Neuronal stem cell (in vitro differentiated cells): ENCODE measurements at regions not wholly inside any gene's neighbourhood (a gene's known extent, or its start where the extent isn't known, plus 50 kb on each side); places are given as distances from the start of the nearest gene placed in this dataset.
"Not testable (repeated sequence)": the region's sequence is repeated elsewhere in the genome, so short reads cannot be mapped to it uniquely, and the experiment has no call there.

ENCODE experiments used
- DNase-seq: peaks from one replicate; pipeline ENCODE4 v3.0.0-alpha.2; 2013; ENCODE audit warnings: low spot score
- H2AFZ ChIP-seq: one replicate; pipeline ENCODE4 v1.6.1; 2013; ENCODE audit warnings: mild to moderate bottlenecking, low read length, inconsistent platforms
- H2AK5ac ChIP-seq: 2 replicates; pipeline ENCODE4 v1.6.1; 2013; ENCODE audit warnings: low read depth, mild to moderate bottlenecking, inconsistent platforms, low read length, moderate library complexity, mixed read lengths
- H2BK120ac ChIP-seq: 2 replicates; pipeline ENCODE4 v1.6.1; 2013; ENCODE audit warnings: low read depth, mild to moderate bottlenecking, inconsistent platforms, low read length, moderate library complexity, mixed read lengths
- H2BK12ac ChIP-seq: one replicate; pipeline ENCODE4 v1.6.1; 2013; ENCODE audit warnings: low read length, inconsistent platforms
- H2BK15ac ChIP-seq: 2 replicates; pipeline ENCODE4 v1.6.1; 2013; ENCODE audit warnings: mild to moderate bottlenecking, low read length, inconsistent platforms, mixed read lengths
- H2BK5ac ChIP-seq: one replicate; pipeline ENCODE4 v1.6.1; 2013; ENCODE audit warnings: inconsistent platforms, mild to moderate bottlenecking, low read length, moderate library complexity
- H3K14ac ChIP-seq: one replicate; pipeline ENCODE4 v1.6.1; 2013; ENCODE audit warnings: low read length, inconsistent platforms
- H3K18ac ChIP-seq: 2 replicates; pipeline ENCODE4 v1.6.1; 2013; ENCODE audit warnings: low read length, inconsistent platforms
- H3K23ac ChIP-seq: 2 replicates; pipeline ENCODE4 v1.6.1; 2013; ENCODE audit warnings: low read depth, mild to moderate bottlenecking, mixed read lengths, low read length, inconsistent platforms; ENCODE audit not compliant: poor library complexity
- H3K27ac ChIP-seq: replicated peaks from 3 replicates; pipeline ENCODE4 v1.5.1; 2013; ENCODE audit warnings: low read length, inconsistent platforms
- H3K27me3 ChIP-seq, 3 experiments: 2 replicates each; pipeline ENCODE4 v1.6.1; 2013; ENCODE audit warnings: low read length in 3 of 3, mild to moderate bottlenecking in 2 of 3, inconsistent platforms in 1 of 3, low read depth in 1 of 3, mixed read lengths in 1 of 3, moderate library complexity in 1 of 3; ENCODE audit not compliant: control insufficient read depth in 3 of 3, insufficient read depth in 3 of 3
- H3K36me3 ChIP-seq, 2 donors: replicated peaks in 1 of 2; 2 replicates each; pipeline ENCODE4 v1.6.1; 2013; ENCODE audit warnings: low read length in 2 of 2; ENCODE audit not compliant: control insufficient read depth in 2 of 2, insufficient read depth in 2 of 2
- H3K4ac ChIP-seq: 2 replicates; pipeline ENCODE4 v1.6.1; 2013; ENCODE audit warnings: inconsistent platforms, mild to moderate bottlenecking, low read length, moderate library complexity
- H3K4me1 ChIP-seq, 2 donors: 1 replicate in 1 of 2; 2 replicates in 1 of 2; pipeline ENCODE4 v1.6.1; 2013; ENCODE audit warnings: low read length in 2 of 2, low read depth in 1 of 2; ENCODE audit not compliant: control insufficient read depth in 2 of 2, insufficient read depth in 1 of 2
- H3K4me2 ChIP-seq: one replicate; pipeline ENCODE4 v1.6.1; 2013; ENCODE audit warnings: mild to moderate bottlenecking, low read length, inconsistent platforms; ENCODE audit not compliant: insufficient read depth, poor library complexity, severe bottlenecking
- H3K4me3 ChIP-seq, 2 donors: 2 replicates each; pipeline ENCODE4 v1.5.1; 2013; ENCODE audit warnings: low read length in 2 of 2, mild to moderate bottlenecking in 2 of 2, inconsistent platforms in 1 of 2, moderate library complexity in 1 of 2
- H3K79me1 ChIP-seq: one replicate; pipeline ENCODE4 v1.6.1; 2013; ENCODE audit warnings: low read depth, mild to moderate bottlenecking, inconsistent platforms, low read length, moderate library complexity
- H3K9ac ChIP-seq: one replicate; pipeline ENCODE4 v1.6.1; 2013; ENCODE audit warnings: mild to moderate bottlenecking, low read depth, low read length, inconsistent platforms; ENCODE audit not compliant: poor library complexity
- H3K9me3 ChIP-seq, 2 donors: replicated peaks in 1 of 2; 2 replicates each; pipeline versions ENCODE3 to v1.6.1; 2013; ENCODE audit warnings: low read length in 2 of 2, mild to moderate bottlenecking in 2 of 2, inconsistent platforms in 1 of 2, low read depth in 1 of 2, mixed read lengths in 1 of 2, moderate library complexity in 1 of 2; ENCODE audit not compliant: control insufficient read depth in 2 of 2, insufficient read depth in 1 of 2
- H4K8ac ChIP-seq: one replicate; pipeline ENCODE4 v1.6.1; 2013; ENCODE audit warnings: low read depth, mild to moderate bottlenecking, inconsistent platforms, low read length, moderate library complexity
- H4K91ac ChIP-seq: one replicate; pipeline ENCODE4 v1.6.1; 2013; ENCODE audit warnings: low read length, low read depth, mild to moderate bottlenecking, inconsistent platforms; ENCODE audit not compliant: poor library complexity
- WGBS, 2 donors: extraction: QIAGEN DNeasy Blood & Tissue Kit; methylation state at CpG; one replicate each; pipeline ENCODE4 v1.1.7; 2013; ENCODE audit warnings: missing lambda C conversion rate in 2 of 2, mixed read lengths in 1 of 2; ENCODE audit not compliant: insufficient read length in 2 of 2, insufficient replicate concordance in 1 of 2; ENCODE audit errors: extremely low coverage in 2 of 2; 5-methylcytosine and 5-hydroxymethylcytosine counted together

- H4K8ac ChIP-seq, DNase-seq, H3K4me1 ChIP-seq, H2BK12ac ChIP-seq, H3K27me3 ChIP-seq, H3K23ac ChIP-seq, H3K14ac ChIP-seq, H3K9me3 ChIP-seq, H2BK15ac ChIP-seq, H2BK120ac ChIP-seq, H3K4ac ChIP-seq, H3K4me2 ChIP-seq, H3K27ac ChIP-seq, H3K18ac ChIP-seq, H4K91ac ChIP-seq, H2BK5ac ChIP-seq, H3K79me1 ChIP-seq, H3K4me3 ChIP-seq, H2AFZ ChIP-seq, H3K9ac ChIP-seq, H3K36me3 ChIP-seq, H2AK5ac ChIP-seq: not testable (repeated sequence)
- WGBS, 2 donors, result no CpG with 5 or more reads among the region's 8 CpGs
Measured at GRCh38 chr12:102291498-102292440, 94.1 kb upstream of the PMCH start.

DNA sequence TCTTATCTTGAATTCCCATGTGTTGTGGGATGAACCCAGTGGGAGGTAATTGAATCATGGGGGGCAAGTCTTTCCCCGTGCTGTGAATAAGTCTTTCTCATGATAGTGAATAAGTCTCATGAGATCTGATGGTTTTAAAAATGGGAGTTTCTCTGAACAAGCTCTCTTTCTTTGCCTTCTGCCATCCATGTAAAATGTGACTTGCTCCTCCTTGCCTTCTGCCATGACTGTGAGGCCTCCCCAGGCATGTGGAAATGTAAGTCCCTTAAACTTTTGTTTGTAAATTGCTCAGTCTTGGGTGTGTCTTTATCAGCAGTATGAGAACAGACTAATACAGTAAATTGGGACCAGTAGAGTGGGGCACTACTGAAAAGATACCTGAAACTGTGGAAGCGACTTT is 92.1 kb upstream of the PMCH start:
- not testable (repeated sequence) for H2BK5ac ChIP-seq, H3K4me2 ChIP-seq, H2AFZ ChIP-seq, H3K4me1 ChIP-seq, H3K27ac ChIP-seq, H4K8ac ChIP-seq, H3K79me1 ChIP-seq, H3K9ac ChIP-seq, H2BK120ac ChIP-seq, H3K9me3 ChIP-seq, H3K27me3 ChIP-seq, H3K23ac ChIP-seq, H3K14ac ChIP-seq, DNase-seq, H2AK5ac ChIP-seq, H3K4me3 ChIP-seq, H4K91ac ChIP-seq, H3K36me3 ChIP-seq, H3K18ac ChIP-seq, H2BK15ac ChIP-seq, H2BK12ac ChIP-seq, H3K4ac ChIP-seq
- no CpG with 5 or more reads among the region's 2 CpGs for WGBS, 2 donors

- Histone ChIP-seq H2AK5ac (no peak overlapping the region), H3K27ac (no peak overlapping the region), H3K79me1 (no peaks in the 10 kb centered on the region), H3K4me3 (no peak overlapping the region), H3K4ac (no peak overlapping the region), H3K23ac (no peak overlapping the region), H3K4me2 (no peak overlapping the region), H2BK5ac (no peak overlapping the region), H2BK12ac (no peak overlapping the region), H4K8ac (no peak overlapping the region), H3K27me3 (no peaks in the 10 kb centered on the region), H3K9ac (no peak overlapping the region), H2AFZ (no peak overlapping the region), H4K91ac (no peak overlapping the region), H3K36me3 (no peaks in the 10 kb centered on the region), H3K4me1 (no peaks in the 10 kb centered on the region), H3K18ac (no peak overlapping the region), H3K14ac (no peak overlapping the region), H2BK15ac (no peak overlapping the region), H2BK120ac (no peak overlapping the region), H3K9me3 (no peaks in the 10 kb centered on the region)
- DNase-seq, result no peak
- no CpG with 5 or more reads among the region's 1 CpG for WGBS, 2 donors
Measured at GRCh38 chr12:102281231-102281630, 83.6 kb upstream of the PMCH start.

- no CpG with 5 or more reads among the region's 2 CpGs for WGBS, 2 donors
- H3K4me3 ChIP-seq, H4K8ac ChIP-seq: not testable (repeated sequence)
Measured at GRCh38 chr12:102255687-102256086, 58.1 kb upstream of the PMCH start.

More at GRCh38 chr12:102255687-102256086, 58.1 kb upstream of the PMCH start:
- H2BK5ac ChIP-seq, H3K14ac ChIP-seq, H3K9ac ChIP-seq, H3K27me3 ChIP-seq, H4K91ac ChIP-seq, H3K18ac ChIP-seq, H3K4ac ChIP-seq, H2BK15ac ChIP-seq, H2AFZ ChIP-seq, H3K79me1 ChIP-seq, H3K36me3 ChIP-seq, DNase-seq, H3K23ac ChIP-seq, H3K9me3 ChIP-seq, H2AK5ac ChIP-seq, H3K4me2 ChIP-seq, H3K4me1 ChIP-seq, H2BK12ac ChIP-seq, H3K27ac ChIP-seq, H2BK120ac ChIP-seq: not testable (repeated sequence)
